ENCODE measurements at regions not wholly inside any gene's neighbourhood (a gene's known extent, or its start where the extent isn't known, plus 50 kb on each side); places are given as distances from the start of the nearest gene placed in this dataset.
A peak's percentile ranks its signal among the peaks of the same experiment; 100 is the strongest.

- H3K4me1 Mint-ChIP-seq = peaks cover 45% of the 10 kb centered on the region
- no peaks in the 10 kb centered on the region for H3K36me3 Mint-ChIP-seq (ENCODE audit: low read depth)
- no peaks in the 10 kb centered on the region for H3K9me3 Mint-ChIP-seq
- peaks cover 4% of the 10 kb centered on the region for H3K27me3 Mint-ChIP-seq (ENCODE audit: low read depth)
- H3K27ac Mint-ChIP-seq = peak overlapping the region in 1 of 3 experiments; percentile 28
- no peak overlapping the region for H3K4me3 Mint-ChIP-seq
- no peak for TF ChIP-seq CTCF (IDR thresholded peaks at IDR 0.05; ENCODE audit: unreplicated experiment in 3 of 3)
Observed at GRCh38 chr9:113774963-113775362, 101.1 kb upstream of the ZNF618 start.

GRCh38 chr9:113775749-113776148 lies 100.4 kb upstream of the ZNF618 start:
- peaks cover 2% of the 10 kb centered on the region for H3K27me3 Mint-ChIP-seq (ENCODE audit: low read depth)
- no peaks in the 10 kb centered on the region for H3K9me3 Mint-ChIP-seq
- peak overlapping the region; percentile 60 to 97 (median 85) for H3K27ac Mint-ChIP-seq
- H3K4me3 Mint-ChIP-seq = no peak overlapping the region
- TF ChIP-seq CTCF (IDR thresholded peaks at IDR 0.05; ENCODE audit: unreplicated experiment in 3 of 3) = no peak
- H3K4me1 Mint-ChIP-seq = peaks cover 39% of the 10 kb centered on the region
- no peaks in the 10 kb centered on the region for H3K36me3 Mint-ChIP-seq (ENCODE audit: low read depth)

- peaks cover 34% of the 10 kb centered on the region for H3K4me1 Mint-ChIP-seq
- TF ChIP-seq CTCF (IDR thresholded peaks at IDR 0.05; ENCODE audit: unreplicated experiment in 3 of 3) = no peak
- no peaks in the 10 kb centered on the region for H3K36me3 Mint-ChIP-seq (ENCODE audit: low read depth)
- peak overlapping the region in 1 of 3 experiments; percentile 11 for H3K4me3 Mint-ChIP-seq
- peaks cover 5% of the 10 kb centered on the region for H3K27me3 Mint-ChIP-seq (ENCODE audit: low read depth)
- no peaks in the 10 kb centered on the region for H3K9me3 Mint-ChIP-seq
- H3K27ac Mint-ChIP-seq = peak overlapping the region; percentile 60 to 97 (median 85)
Observed at GRCh38 chr9:113776194-113776593, 99.9 kb upstream of the ZNF618 start.

- Mint-ChIP-seq H3K4me1 (peaks cover 29% of the 10 kb centered on the region), H3K36me3 (ENCODE audit: low read depth) (no peaks in the 10 kb centered on the region), H3K27me3 (ENCODE audit: low read depth) (peaks cover 12% of the 10 kb centered on the region), H3K9me3 (no peaks in the 10 kb centered on the region), H3K27ac (peak overlapping the region in 1 of 3 experiments; percentile 37), H3K4me3 (no peak overlapping the region)
- no peak for TF ChIP-seq CTCF (IDR thresholded peaks at IDR 0.05; ENCODE audit: unreplicated experiment in 3 of 3)
Observed at GRCh38 chr9:113781381-113781780, 94.7 kb upstream of the ZNF618 start.

GRCh38 chr9:113781896-113782295 lies 94.2 kb upstream of the ZNF618 start:
- H3K4me1 Mint-ChIP-seq = peaks cover 25% of the 10 kb centered on the region
- no peaks in the 10 kb centered on the region for H3K36me3 Mint-ChIP-seq (ENCODE audit: low read depth)
- peak overlapping the region in 2 of 3 experiments; percentile 37 to 57 for H3K27ac Mint-ChIP-seq
- H3K9me3 Mint-ChIP-seq = no peaks in the 10 kb centered on the region
- H3K27me3 Mint-ChIP-seq (ENCODE audit: low read depth) = peaks cover 12% of the 10 kb centered on the region
- TF ChIP-seq CTCF (IDR thresholded peaks at IDR 0.05; ENCODE audit: unreplicated experiment in 3 of 3) = no peak
- H3K4me3 Mint-ChIP-seq = no peak overlapping the region

GRCh38 chr9:113783475-113783874 lies 92.6 kb upstream of the ZNF618 start:
- Mint-ChIP-seq H3K36me3 (ENCODE audit: low read depth) (no peaks in the 10 kb centered on the region), H3K27me3 (ENCODE audit: low read depth) (peaks cover 12% of the 10 kb centered on the region), H3K27ac (peak overlapping the region in 2 of 3 experiments; percentile 21 to 39), H3K9me3 (no peaks in the 10 kb centered on the region), H3K4me1 (peaks cover 32% of the 10 kb centered on the region), H3K4me3 (no peak overlapping the region)
- TF ChIP-seq CTCF (IDR thresholded peaks at IDR 0.05; ENCODE audit: unreplicated experiment in 3 of 3) = no peak
